PC-9 (cell line): ENCODE measurements at regions not wholly inside any gene's neighbourhood (a gene's known extent, or its start where the extent isn't known, plus 50 kb on each side); places are given as distances from the start of the nearest gene placed in this dataset.

Experiments
- CTCF ChIP-seq: fragments of 200-600 bp; sonication (generic); conservative IDR thresholded peaks from 2 replicates; pipeline ENCODE4 v1.6.1; 2017; ENCODE audit warnings: mixed run types, antibody characterized with exemption, mild to moderate bottlenecking, moderate library complexity
- EZH2 ChIP-seq: fragments of 200-600 bp; sonication (generic); IDR thresholded peaks from 2 replicates; pipeline ENCODE4 v1.8.0; 2017; ENCODE audit warnings: antibody characterized with exemption, low read depth

- TF ChIP-seq CTCF (no peak), EZH2 (no peak)
Observed at GRCh38 chr2:167595839-167596471, 651.4 kb downstream of the STK39 start.
